Calu3 (cell line): ENCODE measurements at regions not wholly inside any gene's neighbourhood (a gene's known extent, or its start where the extent isn't known, plus 50 kb on each side); places are given as distances from the start of the nearest gene placed in this dataset.

ENCODE experiments used
- BruUV-seq: library from RNA; stranded (reverse); fragments of 400-500 nt; replicated peaks from 2 replicates; lab custom pipeline; 2021; lab: Mats Ljungman, UMichigan
- CTCF ChIA-PET: fragments of 300-600 bp; sonication (Branson Sonifier 250); formaldehyde crosslinking; loops from one replicate; lab custom pipeline; 2022; ENCODE audit warnings: antibody characterized with exemption; lab: Charles Lee
- DNase-seq: peaks from one replicate; pipeline ENCODE4 v3.0.0; 2022
- H3K27ac Mint-ChIP-seq: one replicate; pipeline ENCODE4 v1.8.0; 2022; ENCODE audit warnings: mixed read lengths; ENCODE audit not compliant: unreplicated experiment
- H3K27me3 Mint-ChIP-seq: one replicate; pipeline ENCODE4 v1.8.0; 2022; ENCODE audit warnings: mixed read lengths; ENCODE audit not compliant: unreplicated experiment
- H3K36me3 Mint-ChIP-seq: one replicate; pipeline ENCODE4 v1.8.0; 2022; ENCODE audit warnings: mild to moderate bottlenecking, moderate library complexity, mixed read lengths; ENCODE audit not compliant: insufficient read depth, unreplicated experiment
- H3K4me1 Mint-ChIP-seq: one replicate; pipeline ENCODE4 v1.8.0; 2022; ENCODE audit warnings: mild to moderate bottlenecking, low read depth, mixed read lengths; ENCODE audit not compliant: unreplicated experiment
- H3K4me3 Mint-ChIP-seq: one replicate; pipeline ENCODE4 v1.8.0; 2022; ENCODE audit warnings: mild to moderate bottlenecking, low read depth, moderate library complexity, mixed read lengths; ENCODE audit not compliant: unreplicated experiment
- H3K9me3 Mint-ChIP-seq: one replicate; pipeline ENCODE4 v1.8.0; 2022; ENCODE audit warnings: low read depth, mixed read lengths; ENCODE audit not compliant: unreplicated experiment
- intact Hi-C: fragments of 100-400 bp; cut with micrococcal nuclease; formaldehyde crosslinking; loops from one replicate; pipeline ENCODE4 v1.10.0; 2022; ENCODE audit not compliant: unreplicated experiment
- TF ChIP-seq, protein P1 (sequence below): fragments of 200-600 bp; IDR thresholded peaks from one replicate; pipeline ENCODE4 v1.8.0; 2022; ENCODE audit warnings: antibody characterized with exemption; ENCODE audit not compliant: unreplicated experiment

DNA sequence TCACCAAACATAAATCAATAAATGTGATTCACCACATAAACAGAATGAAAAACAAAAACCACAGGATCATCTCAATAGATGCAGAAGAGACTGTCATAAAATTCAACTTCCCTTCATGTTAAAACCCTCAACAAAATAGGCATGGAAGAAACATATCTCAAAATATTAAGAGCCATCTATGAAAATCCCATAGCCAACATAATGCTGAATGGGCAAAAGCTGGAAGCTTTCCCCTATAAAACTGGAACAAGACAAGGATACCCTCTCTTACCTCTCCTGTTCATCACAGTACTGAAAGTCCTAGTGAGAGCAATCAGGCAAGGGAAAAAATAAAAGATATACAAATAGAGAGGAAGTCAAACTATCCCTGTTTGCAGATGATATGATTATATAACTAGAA lies 806.1 kb upstream of the MIR17HG start:
- H3K9me3 Mint-ChIP-seq, result no peaks in the 10 kb centered on the region
- BruUV-seq, result no TSS peak
- no peaks in the 10 kb centered on the region for H3K36me3 Mint-ChIP-seq
- TF ChIP-seq, protein P1, sequence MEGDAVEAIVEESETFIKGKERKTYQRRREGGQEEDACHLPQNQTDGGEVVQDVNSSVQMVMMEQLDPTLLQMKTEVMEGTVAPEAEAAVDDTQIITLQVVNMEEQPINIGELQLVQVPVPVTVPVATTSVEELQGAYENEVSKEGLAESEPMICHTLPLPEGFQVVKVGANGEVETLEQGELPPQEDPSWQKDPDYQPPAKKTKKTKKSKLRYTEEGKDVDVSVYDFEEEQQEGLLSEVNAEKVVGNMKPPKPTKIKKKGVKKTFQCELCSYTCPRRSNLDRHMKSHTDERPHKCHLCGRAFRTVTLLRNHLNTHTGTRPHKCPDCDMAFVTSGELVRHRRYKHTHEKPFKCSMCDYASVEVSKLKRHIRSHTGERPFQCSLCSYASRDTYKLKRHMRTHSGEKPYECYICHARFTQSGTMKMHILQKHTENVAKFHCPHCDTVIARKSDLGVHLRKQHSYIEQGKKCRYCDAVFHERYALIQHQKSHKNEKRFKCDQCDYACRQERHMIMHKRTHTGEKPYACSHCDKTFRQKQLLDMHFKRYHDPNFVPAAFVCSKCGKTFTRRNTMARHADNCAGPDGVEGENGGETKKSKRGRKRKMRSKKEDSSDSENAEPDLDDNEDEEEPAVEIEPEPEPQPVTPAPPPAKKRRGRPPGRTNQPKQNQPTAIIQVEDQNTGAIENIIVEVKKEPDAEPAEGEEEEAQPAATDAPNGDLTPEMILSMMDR, result no peak
- H3K4me1 Mint-ChIP-seq, result no peaks in the 10 kb centered on the region
- DNase-seq, result no peak
- no peak overlapping the region for H3K27ac Mint-ChIP-seq
- intact Hi-C loops, result no loop called here
- H3K4me3 Mint-ChIP-seq, result no peak overlapping the region
- H3K27me3 Mint-ChIP-seq, result no peaks in the 10 kb centered on the region
- CTCF ChIA-PET, result no interaction called here

DNA sequence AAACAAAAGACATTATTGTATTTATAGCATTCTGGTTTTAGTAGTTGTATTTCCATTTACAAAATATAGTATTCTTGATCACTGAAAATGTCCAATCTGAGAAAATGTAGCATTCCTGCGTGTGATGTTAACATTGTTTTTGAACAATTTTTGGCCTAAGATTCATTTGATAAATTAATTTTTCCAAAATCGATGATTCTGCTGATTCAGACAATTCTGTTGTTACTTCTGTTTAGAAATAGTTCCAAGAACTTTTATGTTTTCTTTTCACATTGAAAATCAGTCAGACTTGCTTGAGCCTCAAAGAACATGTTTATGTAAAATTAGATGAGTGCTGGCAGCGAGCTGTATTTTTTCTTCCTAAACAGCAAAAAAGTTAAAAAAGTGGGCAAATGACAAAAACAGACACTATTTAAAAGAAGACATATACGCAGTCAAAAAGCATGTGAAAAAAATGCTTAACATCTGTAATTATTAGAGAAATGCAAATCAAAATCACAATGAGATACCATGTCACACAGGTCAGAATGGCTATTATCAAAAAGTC lies 804.5 kb upstream of the MIR17HG start:
- DNase-seq, result no peak
- Mint-ChIP-seq H3K9me3 (peaks cover under 1% of the 10 kb centered on the region), H3K4me1 (no peaks in the 10 kb centered on the region), H3K27me3 (no peaks in the 10 kb centered on the region), H3K4me3 (no peak overlapping the region), H3K27ac (no peak overlapping the region), H3K36me3 (no peaks in the 10 kb centered on the region)
- CTCF ChIA-PET, result no interaction called here
- BruUV-seq, result no TSS peak
- intact Hi-C loops, result no loop called here
- TF ChIP-seq, protein P1, result no peak

DNA sequence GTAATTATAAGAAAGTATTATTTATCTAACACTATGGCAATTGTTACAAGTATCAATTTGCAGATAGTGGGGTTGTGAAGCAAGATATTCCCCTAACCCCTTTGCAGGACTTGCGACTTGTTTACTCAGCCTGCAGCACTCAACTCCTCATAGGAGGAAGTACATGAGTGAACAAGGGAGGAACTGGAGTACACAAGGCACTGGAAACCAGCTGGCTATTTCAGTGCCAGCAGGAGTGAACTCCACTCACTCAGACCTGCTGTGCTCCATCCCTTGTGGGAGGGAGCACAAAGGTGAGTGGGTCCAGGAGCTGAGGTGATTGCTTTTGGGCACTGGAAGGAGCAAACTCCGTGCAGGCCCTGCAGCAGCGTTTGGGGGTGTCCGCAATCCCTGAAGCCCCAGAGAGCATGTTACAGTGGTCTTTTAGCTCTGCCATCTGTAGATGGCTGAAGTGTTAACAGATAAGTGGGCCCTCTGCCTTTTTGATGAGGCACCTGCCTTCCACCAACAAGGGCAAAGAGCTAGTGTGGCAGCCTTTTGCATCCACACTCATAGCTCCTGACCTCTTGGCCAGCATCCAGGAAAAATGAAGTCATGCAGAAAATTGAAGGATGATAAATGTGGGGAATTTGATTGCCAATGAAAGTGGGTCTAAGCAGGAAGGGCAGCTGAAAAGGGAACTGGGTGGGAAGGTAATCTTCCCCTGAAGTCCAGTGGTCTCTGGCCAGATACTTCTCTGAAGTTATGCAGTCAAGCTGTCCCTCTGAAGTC lies 802.2 kb upstream of the MIR17HG start:
- H3K4me3 Mint-ChIP-seq, result no peak overlapping the region
- peaks cover 3% of the 10 kb centered on the region for H3K9me3 Mint-ChIP-seq
- H3K27ac Mint-ChIP-seq, result no peak overlapping the region
- intact Hi-C loops, result no loop called here
- TF ChIP-seq, protein P1, result no peak
- no peaks in the 10 kb centered on the region for H3K4me1 Mint-ChIP-seq
- no peaks in the 10 kb centered on the region for H3K27me3 Mint-ChIP-seq
- DNase-seq, result peak; percentile 13
- H3K36me3 Mint-ChIP-seq, result no peaks in the 10 kb centered on the region
- CTCF ChIA-PET, result no interaction called here
- BruUV-seq, result no TSS peak

DNA sequence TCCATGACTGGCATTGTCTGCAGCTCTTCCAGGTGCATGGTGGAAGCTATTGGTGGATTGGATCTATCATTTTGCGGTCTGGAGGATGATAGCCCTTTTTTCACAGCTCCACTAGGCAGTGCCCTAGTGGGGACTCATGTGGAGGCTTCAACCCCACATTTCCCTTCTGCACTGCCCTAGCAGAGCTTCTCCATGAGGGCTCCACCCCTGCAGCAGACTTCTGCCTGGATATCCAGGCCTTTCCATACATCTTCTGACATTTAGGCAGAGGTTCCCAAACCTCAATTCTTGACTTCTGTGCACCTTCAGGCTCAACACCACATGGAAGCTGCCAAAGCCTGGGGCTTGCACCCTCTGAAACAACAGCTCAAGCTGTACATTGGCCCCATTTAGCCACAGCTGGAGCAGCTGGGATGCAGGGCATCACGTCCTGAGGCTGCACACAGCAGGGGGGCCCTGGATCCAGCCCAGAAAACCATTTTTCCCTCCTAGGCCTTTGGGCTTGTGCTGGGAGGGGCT lies 800.2 kb upstream of the MIR17HG start:
- intact Hi-C loops, result no loop called here
- no peaks in the 10 kb centered on the region for H3K4me1 Mint-ChIP-seq
- no peak for DNase-seq
- H3K27ac Mint-ChIP-seq, result no peak overlapping the region
- peaks cover 3% of the 10 kb centered on the region for H3K9me3 Mint-ChIP-seq
- CTCF ChIA-PET, result no interaction called here
- TF ChIP-seq, protein P1, result no peak
- no peaks in the 10 kb centered on the region for H3K27me3 Mint-ChIP-seq
- H3K36me3 Mint-ChIP-seq, result no peaks in the 10 kb centered on the region
- no peak overlapping the region for H3K4me3 Mint-ChIP-seq
- no TSS peak for BruUV-seq
